HL-60 (cell line): ENCODE measurements at regions not wholly inside any gene's neighbourhood (a gene's known extent, or its start where the extent isn't known, plus 50 kb on each side); places are given as distances from the start of the nearest gene placed in this dataset.

Experiments used
- DNase-seq, 2 experiments: peaks; one replicate each; pipeline ENCODE4 v3.0.0-alpha.2; 2010 to 2020; ENCODE audit warnings: low read depth in 1 of 2, low spot score in 1 of 2
- H3K27ac ChIP-seq: fragments of 250-450 bp; sonication (Bioruptor Pico); replicated peaks from 2 replicates; pipeline ENCODE4 v1.5.1; 2020; ENCODE audit warnings: mild to moderate bottlenecking, moderate library complexity
- H3K27me3 ChIP-seq: fragments of 250-450 bp; sonication (Bioruptor Pico); 2 replicates; pipeline ENCODE4 v1.5.1; 2021; ENCODE audit warnings: mild to moderate bottlenecking, moderate library complexity; ENCODE audit not compliant: insufficient read depth, poor library complexity, severe bottlenecking
- H3K4me3 ChIP-seq: replicated peaks from 2 replicates; pipeline ENCODE4 v1.5.1; 2011; ENCODE audit warnings: mild to moderate bottlenecking, control low read depth, low read length; ENCODE audit not compliant: insufficient read depth
- GABPA ChIP-seq: IDR thresholded peaks from 2 replicates; pipeline ENCODE4 v1.6.1; 2012; ENCODE audit warnings: low read depth
- POLR2AphosphoS5 ChIP-seq: IDR thresholded peaks from 2 replicates; pipeline ENCODE4 v1.6.1; 2012; ENCODE audit warnings: low read depth
- SPI1 ChIP-seq: IDR thresholded peaks from 2 replicates; pipeline ENCODE4 v1.6.1; 2012; ENCODE audit warnings: low read depth, mild to moderate bottlenecking, borderline replicate concordance
- TF ChIP-seq, protein P1 (sequence below): IDR thresholded peaks from 2 replicates; pipeline ENCODE4 v1.6.1; 2012; ENCODE audit warnings: low read depth; ENCODE audit not compliant: insufficient replicate concordance
- TF ChIP-seq, protein P2 (sequence below): IDR thresholded peaks from one replicate; pipeline ENCODE4 v1.5.1; 2011; ENCODE audit warnings: low read length, control low read depth, inconsistent platforms; ENCODE audit not compliant: insufficient read depth

DNA sequence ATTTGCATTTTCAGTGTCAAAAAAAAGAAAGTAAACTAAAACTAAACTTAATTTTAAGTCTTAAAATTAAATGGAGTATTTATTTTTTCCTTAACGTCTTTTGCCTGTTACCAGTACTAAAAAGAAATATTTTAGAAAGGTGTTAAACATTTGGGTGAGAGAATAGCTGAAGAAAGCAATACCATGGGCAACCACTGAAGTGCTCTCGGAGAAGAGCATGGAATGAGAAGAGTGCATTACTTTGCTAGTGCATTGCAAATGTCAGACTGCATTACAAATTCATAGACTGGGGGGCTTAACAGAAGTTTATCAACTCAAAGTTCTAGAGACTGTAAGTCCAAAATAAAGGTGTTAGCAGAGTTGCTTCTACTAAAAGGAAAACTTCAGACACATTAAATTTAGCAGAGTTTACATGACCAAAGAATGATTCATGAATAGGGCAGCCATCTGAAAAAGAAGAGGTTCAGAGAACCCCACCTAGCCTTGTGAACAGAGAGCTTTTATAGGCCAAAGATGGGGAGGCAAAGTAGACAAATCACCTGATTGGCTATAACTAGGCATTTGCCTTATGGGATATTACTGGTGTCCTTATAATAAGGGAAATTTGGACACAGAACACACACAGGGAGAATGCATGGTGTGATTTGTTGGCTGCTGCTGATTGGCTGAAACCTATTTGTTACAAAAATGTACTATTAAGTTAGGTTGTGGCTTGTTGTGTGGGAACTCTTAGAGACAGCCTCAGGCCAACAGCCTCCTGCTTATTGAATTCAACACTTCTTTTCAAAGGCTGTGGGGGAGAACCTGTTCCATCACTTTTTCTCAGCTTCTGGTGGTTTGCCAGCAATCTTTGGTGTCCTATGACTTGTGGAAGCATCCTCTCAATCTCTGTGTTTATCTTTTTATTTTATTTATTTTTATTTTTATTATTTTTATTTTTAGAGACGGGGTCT lies 106.7 kb upstream of the RREB1 start:
- TF ChIP-seq SPI1 (no peak), GABPA (no peak), POLR2AphosphoS5 (no peak)
- TF ChIP-seq, protein P1, sequence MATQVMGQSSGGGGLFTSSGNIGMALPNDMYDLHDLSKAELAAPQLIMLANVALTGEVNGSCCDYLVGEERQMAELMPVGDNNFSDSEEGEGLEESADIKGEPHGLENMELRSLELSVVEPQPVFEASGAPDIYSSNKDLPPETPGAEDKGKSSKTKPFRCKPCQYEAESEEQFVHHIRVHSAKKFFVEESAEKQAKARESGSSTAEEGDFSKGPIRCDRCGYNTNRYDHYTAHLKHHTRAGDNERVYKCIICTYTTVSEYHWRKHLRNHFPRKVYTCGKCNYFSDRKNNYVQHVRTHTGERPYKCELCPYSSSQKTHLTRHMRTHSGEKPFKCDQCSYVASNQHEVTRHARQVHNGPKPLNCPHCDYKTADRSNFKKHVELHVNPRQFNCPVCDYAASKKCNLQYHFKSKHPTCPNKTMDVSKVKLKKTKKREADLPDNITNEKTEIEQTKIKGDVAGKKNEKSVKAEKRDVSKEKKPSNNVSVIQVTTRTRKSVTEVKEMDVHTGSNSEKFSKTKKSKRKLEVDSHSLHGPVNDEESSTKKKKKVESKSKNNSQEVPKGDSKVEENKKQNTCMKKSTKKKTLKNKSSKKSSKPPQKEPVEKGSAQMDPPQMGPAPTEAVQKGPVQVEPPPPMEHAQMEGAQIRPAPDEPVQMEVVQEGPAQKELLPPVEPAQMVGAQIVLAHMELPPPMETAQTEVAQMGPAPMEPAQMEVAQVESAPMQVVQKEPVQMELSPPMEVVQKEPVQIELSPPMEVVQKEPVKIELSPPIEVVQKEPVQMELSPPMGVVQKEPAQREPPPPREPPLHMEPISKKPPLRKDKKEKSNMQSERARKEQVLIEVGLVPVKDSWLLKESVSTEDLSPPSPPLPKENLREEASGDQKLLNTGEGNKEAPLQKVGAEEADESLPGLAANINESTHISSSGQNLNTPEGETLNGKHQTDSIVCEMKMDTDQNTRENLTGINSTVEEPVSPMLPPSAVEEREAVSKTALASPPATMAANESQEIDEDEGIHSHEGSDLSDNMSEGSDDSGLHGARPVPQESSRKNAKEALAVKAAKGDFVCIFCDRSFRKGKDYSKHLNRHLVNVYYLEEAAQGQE: no peak
- TF ChIP-seq, protein P2, sequence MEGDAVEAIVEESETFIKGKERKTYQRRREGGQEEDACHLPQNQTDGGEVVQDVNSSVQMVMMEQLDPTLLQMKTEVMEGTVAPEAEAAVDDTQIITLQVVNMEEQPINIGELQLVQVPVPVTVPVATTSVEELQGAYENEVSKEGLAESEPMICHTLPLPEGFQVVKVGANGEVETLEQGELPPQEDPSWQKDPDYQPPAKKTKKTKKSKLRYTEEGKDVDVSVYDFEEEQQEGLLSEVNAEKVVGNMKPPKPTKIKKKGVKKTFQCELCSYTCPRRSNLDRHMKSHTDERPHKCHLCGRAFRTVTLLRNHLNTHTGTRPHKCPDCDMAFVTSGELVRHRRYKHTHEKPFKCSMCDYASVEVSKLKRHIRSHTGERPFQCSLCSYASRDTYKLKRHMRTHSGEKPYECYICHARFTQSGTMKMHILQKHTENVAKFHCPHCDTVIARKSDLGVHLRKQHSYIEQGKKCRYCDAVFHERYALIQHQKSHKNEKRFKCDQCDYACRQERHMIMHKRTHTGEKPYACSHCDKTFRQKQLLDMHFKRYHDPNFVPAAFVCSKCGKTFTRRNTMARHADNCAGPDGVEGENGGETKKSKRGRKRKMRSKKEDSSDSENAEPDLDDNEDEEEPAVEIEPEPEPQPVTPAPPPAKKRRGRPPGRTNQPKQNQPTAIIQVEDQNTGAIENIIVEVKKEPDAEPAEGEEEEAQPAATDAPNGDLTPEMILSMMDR: no peak
- Histone ChIP-seq H3K4me3 (no peak overlapping the region), H3K27ac (no peak overlapping the region), H3K27me3 (no peaks in the 10 kb centered on the region)
- no peak for DNase-seq

DNA sequence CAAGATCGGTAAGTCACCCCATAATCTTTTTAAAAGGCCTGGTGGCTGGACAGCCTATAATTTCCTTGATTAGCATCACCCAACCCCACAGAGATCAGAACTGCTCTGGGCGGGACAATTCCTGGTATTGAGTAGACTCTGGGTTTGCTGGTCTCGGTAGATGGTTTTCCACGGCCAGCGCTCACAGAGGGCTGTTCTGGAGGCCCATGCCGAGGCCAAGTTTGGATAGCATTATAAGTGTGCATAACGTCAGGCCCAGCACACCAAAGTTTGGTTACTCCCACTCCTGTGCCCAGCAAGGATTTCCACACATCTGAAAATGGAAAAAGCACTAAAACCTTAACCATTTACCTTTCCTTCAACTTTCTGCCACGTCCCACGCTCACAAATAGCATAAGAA lies 104.7 kb upstream of the RREB1 start:
- no peak overlapping the region for H3K4me3 ChIP-seq
- H3K27me3 ChIP-seq: no peaks in the 10 kb centered on the region
- H3K27ac ChIP-seq: no peak overlapping the region
- no peak for DNase-seq
- TF ChIP-seq POLR2AphosphoS5: no peak
- TF ChIP-seq, protein P1: no peak
- TF ChIP-seq GABPA: no peak
- TF ChIP-seq, protein P2: no peak
- no peak for TF ChIP-seq SPI1

DNA sequence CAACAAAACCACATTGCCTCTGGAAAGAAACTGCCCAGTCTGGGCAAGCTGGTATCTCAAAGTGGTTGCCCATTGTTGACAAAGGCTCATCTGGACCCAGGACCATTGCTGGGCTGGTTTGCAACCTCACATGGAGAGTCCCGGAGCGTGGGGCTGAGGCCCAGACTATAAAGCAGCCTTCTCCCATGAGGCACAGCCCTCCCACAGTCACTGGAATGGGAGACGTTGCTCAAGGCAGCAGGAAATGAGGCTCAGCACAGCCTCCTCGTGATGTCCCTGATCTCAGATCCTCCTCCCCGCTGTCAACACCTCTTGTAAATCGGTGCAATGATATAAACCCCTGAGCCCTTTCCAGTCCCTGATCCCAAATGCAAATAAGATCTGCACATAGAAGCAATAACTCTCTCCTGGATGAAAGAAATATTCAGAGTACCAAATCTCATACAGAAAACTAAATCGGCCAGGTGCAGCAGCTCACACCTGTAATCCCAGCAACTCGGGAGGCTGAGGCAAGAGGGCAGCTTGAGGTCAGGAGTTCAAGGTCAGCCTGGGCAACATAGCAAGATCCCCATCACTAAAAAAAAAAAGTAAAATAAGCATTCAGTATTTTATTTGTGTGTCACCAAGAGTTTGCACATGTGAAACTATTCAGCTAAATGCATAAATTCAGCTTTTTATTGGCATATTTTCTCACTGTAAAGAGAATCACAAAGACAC lies 103.0 kb upstream of the RREB1 start:
- Histone ChIP-seq H3K4me3 (no peak overlapping the region), H3K27me3 (no peaks in the 10 kb centered on the region), H3K27ac (no peak overlapping the region)
- no peak for DNase-seq
- TF ChIP-seq, protein P2: no peak
- TF ChIP-seq SPI1: no peak
